ENCODE measurements at regions not wholly inside any gene's neighbourhood (a gene's known extent, or its start where the extent isn't known, plus 50 kb on each side); places are given as distances from the start of the nearest gene placed in this dataset.

GRCh38 chr1:91130256-91130985, 108.6 kb upstream of the ZNF644 start:
- no peak overlapping the region for H3K27ac Mint-ChIP-seq
- H3K27me3 Mint-ChIP-seq (ENCODE audit: low read depth, poor library complexity): no peaks in the 10 kb centered on the region
- no peaks in the 10 kb centered on the region for H3K9me3 Mint-ChIP-seq
- no peak for TF ChIP-seq CTCF (IDR thresholded peaks at IDR 0.05)
- no peak overlapping the region for H3K4me3 Mint-ChIP-seq
- H3K36me3 Mint-ChIP-seq (ENCODE audit: low read depth): no peaks in the 10 kb centered on the region
- no peak for DNase-seq
- peaks cover 15% of the 10 kb centered on the region for H3K4me1 Mint-ChIP-seq

- Mint-ChIP-seq H3K36me3 (ENCODE audit: low read depth) (no peaks in the 10 kb centered on the region), H3K27me3 (ENCODE audit: low read depth, poor library complexity) (peaks cover 4% of the 10 kb centered on the region), H3K27ac (no peak overlapping the region), H3K4me3 (no peak overlapping the region), H3K9me3 (no peaks in the 10 kb centered on the region), H3K4me1 (peaks cover 22% of the 10 kb centered on the region)
- no peak for DNase-seq
- no peak for TF ChIP-seq CTCF (IDR thresholded peaks at IDR 0.05)
Observed at GRCh38 chr1:91129458-91129857, 107.6 kb upstream of the ZNF644 start.

GRCh38 chr1:91129017-91129416, 107.2 kb upstream of the ZNF644 start:
- H3K27ac Mint-ChIP-seq: no peak overlapping the region
- peaks cover 4% of the 10 kb centered on the region for H3K27me3 Mint-ChIP-seq (ENCODE audit: low read depth, poor library complexity)
- H3K4me3 Mint-ChIP-seq: no peak overlapping the region
- TF ChIP-seq CTCF (IDR thresholded peaks at IDR 0.05): no peak
- no peaks in the 10 kb centered on the region for H3K9me3 Mint-ChIP-seq
- DNase-seq: no peak
- no peaks in the 10 kb centered on the region for H3K36me3 Mint-ChIP-seq (ENCODE audit: low read depth)
- H3K4me1 Mint-ChIP-seq: peaks cover 24% of the 10 kb centered on the region

- no peak for TF ChIP-seq CTCF (IDR thresholded peaks at IDR 0.05)
- H3K27ac Mint-ChIP-seq: no peak overlapping the region
- DNase-seq: no peak
- no peak overlapping the region for H3K4me3 Mint-ChIP-seq
- H3K4me1 Mint-ChIP-seq: peaks cover 39% of the 10 kb centered on the region
- H3K36me3 Mint-ChIP-seq (ENCODE audit: low read depth): no peaks in the 10 kb centered on the region
- H3K27me3 Mint-ChIP-seq (ENCODE audit: low read depth, poor library complexity): peaks cover 7% of the 10 kb centered on the region
- H3K9me3 Mint-ChIP-seq: no peaks in the 10 kb centered on the region
Observed at GRCh38 chr1:91124989-91125417, 103.2 kb upstream of the ZNF644 start.

GRCh38 chr1:91124290-91124985, 102.6 kb upstream of the ZNF644 start:
- Mint-ChIP-seq H3K4me1 (peaks cover 36% of the 10 kb centered on the region), H3K9me3 (no peaks in the 10 kb centered on the region), H3K36me3 (ENCODE audit: low read depth) (no peaks in the 10 kb centered on the region), H3K27ac (peak overlapping the region; percentile 19), H3K27me3 (ENCODE audit: low read depth, poor library complexity) (peaks cover 7% of the 10 kb centered on the region), H3K4me3 (no peak overlapping the region)
- no peak for DNase-seq
- no peak for TF ChIP-seq CTCF (IDR thresholded peaks at IDR 0.05)
